ENCODE measurements at regions not wholly inside any gene's neighbourhood (a gene's known extent, or its start where the extent isn't known, plus 50 kb on each side); places are given as distances from the start of the nearest gene placed in this dataset.

GRCh38 chr3:40701016-40701588 is 176.3 kb downstream of the ZNF621 start:
- Mint-ChIP-seq H3K27ac (no peak overlapping the region), H3K4me3 (no peak overlapping the region), H3K9me3 (peaks cover 23 to 27% of the 10 kb centered on the region in 2 experiments; a peak in 4 of 5 replicates), H3K4me1 (no peaks in the 10 kb centered on the region), H3K36me3 (ENCODE audit: insufficient read depth in 1 of 3, low read depth in 3 of 3) (peaks cover 5 to 10% (median 10%) of the 10 kb centered on the region in 3 experiments), H3K27me3 (ENCODE audit: low read depth) (no peaks in the 10 kb centered on the region; the same call in 1 of the 2 replicates)
- WGBS (ENCODE audit: extremely low coverage, insufficient read length, low lambda C conversion rate), result no CpG with 5 or more reads among the region's 1 CpG
- Histone ChIP-seq H3T11ph (ENCODE audit: low read length) (no peak overlapping the region), H3K14ac (ENCODE audit: insufficient read depth, low read length) (no peak overlapping the region), H2BK12ac (ENCODE audit: insufficient read length, low read depth, low read length) (no peak overlapping the region), H2AFZ (ENCODE audit: low read length) (no peak overlapping the region), H3K9ac (ENCODE audit: extremely low read depth, insufficient read length, low read length) (no peak overlapping the region), H4K8ac (replicated peaks; ENCODE audit: insufficient read length, low read depth, low read length) (no peak overlapping the region), H3K23me2 (ENCODE audit: insufficient read length, low read depth, low read length, poor library complexity, severe bottlenecking) (no peaks in the 10 kb centered on the region), H3K27me3 (ENCODE audit: insufficient read depth, low read length) (no peaks in the 10 kb centered on the region), H3K79me1 (ENCODE audit: insufficient read depth, low read depth, low read length, poor library complexity, severe bottlenecking) (no peaks in the 10 kb centered on the region), H2BK20ac (ENCODE audit: low read depth, low read length, poor library complexity, severe bottlenecking) (no peak overlapping the region), H3K27ac (ENCODE audit: insufficient read length, low read depth, low read length) (no peak overlapping the region), H2AK5ac (ENCODE audit: insufficient read length, low read length) (no peak overlapping the region), H2BK5ac (ENCODE audit: insufficient read length, low read length) (no peak overlapping the region), H2BK15ac (ENCODE audit: low read depth, low read length) (no peak overlapping the region), H4K20me1 (ENCODE audit: control insufficient read depth, insufficient read depth, insufficient read length) (no peaks in the 10 kb centered on the region), H2BK120ac (ENCODE audit: low read depth, low read length, poor library complexity, severe bottlenecking) (no peak overlapping the region), H3K4me2 (ENCODE audit: insufficient read depth, insufficient read length, low read length) (no peak overlapping the region), H3K56ac (ENCODE audit: insufficient read length, low read depth, low read length) (no peak overlapping the region), H4K91ac (ENCODE audit: insufficient read length, low read depth, low read length) (no peak overlapping the region), H4K5ac (ENCODE audit: insufficient read length, low read depth, low read length) (no peak overlapping the region), H3K4me1 (ENCODE audit: insufficient read depth, low read length) (no peaks in the 10 kb centered on the region), H3K4ac (ENCODE audit: low read depth, low read length) (no peak overlapping the region), H3K9me3 (ENCODE audit: control insufficient read depth, low read depth, low read length) (no peaks in the 10 kb centered on the region), H3K79me2 (ENCODE audit: insufficient read depth, low read length) (no peaks in the 10 kb centered on the region), H3K18ac (ENCODE audit: insufficient read length, low read depth, low read length) (no peak overlapping the region), H3K23ac (ENCODE audit: insufficient read length, low read depth, low read length) (no peak overlapping the region)
- DNase-seq, result no peak
- TF ChIP-seq, protein P1, sequence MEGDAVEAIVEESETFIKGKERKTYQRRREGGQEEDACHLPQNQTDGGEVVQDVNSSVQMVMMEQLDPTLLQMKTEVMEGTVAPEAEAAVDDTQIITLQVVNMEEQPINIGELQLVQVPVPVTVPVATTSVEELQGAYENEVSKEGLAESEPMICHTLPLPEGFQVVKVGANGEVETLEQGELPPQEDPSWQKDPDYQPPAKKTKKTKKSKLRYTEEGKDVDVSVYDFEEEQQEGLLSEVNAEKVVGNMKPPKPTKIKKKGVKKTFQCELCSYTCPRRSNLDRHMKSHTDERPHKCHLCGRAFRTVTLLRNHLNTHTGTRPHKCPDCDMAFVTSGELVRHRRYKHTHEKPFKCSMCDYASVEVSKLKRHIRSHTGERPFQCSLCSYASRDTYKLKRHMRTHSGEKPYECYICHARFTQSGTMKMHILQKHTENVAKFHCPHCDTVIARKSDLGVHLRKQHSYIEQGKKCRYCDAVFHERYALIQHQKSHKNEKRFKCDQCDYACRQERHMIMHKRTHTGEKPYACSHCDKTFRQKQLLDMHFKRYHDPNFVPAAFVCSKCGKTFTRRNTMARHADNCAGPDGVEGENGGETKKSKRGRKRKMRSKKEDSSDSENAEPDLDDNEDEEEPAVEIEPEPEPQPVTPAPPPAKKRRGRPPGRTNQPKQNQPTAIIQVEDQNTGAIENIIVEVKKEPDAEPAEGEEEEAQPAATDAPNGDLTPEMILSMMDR (conservative IDR thresholded peaks at IDR 0.05), result no peak

Measured in H9 (cell line).